HCT116 (cell line): ENCODE measurements at regions not wholly inside any gene's neighbourhood (a gene's known extent, or its start where the extent isn't known, plus 50 kb on each side); places are given as distances from the start of the nearest gene placed in this dataset.

Source experiments
- ATAC-seq: fragments of 200-7000 bp; cut with Tn5 transposase; 2 replicates; pipeline ENCODE4 v1.9.1; 2020; ENCODE audit warnings: mild to moderate bottlenecking, moderate library complexity
- BruUV-seq: library from RNA; stranded (reverse); fragments of 400-500 nt; replicated peaks from 2 replicates; lab custom pipeline; 2021; lab: Mats Ljungman, UMichigan
- CTCF ChIA-PET: fragments of 300-600 bp; sonication (Branson Sonifier 250); formaldehyde crosslinking; loops from one replicate; lab custom pipeline; 2021; ENCODE audit warnings: antibody characterized with exemption; lab: Charles Lee
- POLR2A ChIA-PET: fragments of 300-600, 350-600 bp; sonication (Branson Sonifier 250); formaldehyde crosslinking; loops from one replicate; lab custom pipeline; 2021; ENCODE audit warnings: antibody characterized with exemption; lab: Charles Lee
- RAD21 ChIA-PET, 2 experiments: fragments of 300-600 bp; sonication (Branson Sonifier 250); formaldehyde crosslinking; loops; one replicate each; lab custom pipeline; 2023; ENCODE audit warnings: low total read pairs in 2 of 2; ENCODE audit not compliant: uncharacterized antibody in 2 of 2, unreplicated experiment in 2 of 2, low non-redundant PET in 1 of 2; lab: Charles Lee
- DNase-seq: peaks from one replicate; pipeline ENCODE4 v3.0.0-alpha.2; 2010; ENCODE audit warnings: low read depth, low spot score
- H2AFZ ChIP-seq: fragments of 200-600 bp; shearing (Covaris generic), sonication (generic); 2 replicates; pipeline ENCODE4 v1.6.1; 2017; ENCODE audit warnings: low read depth, mixed run types, mixed read lengths, antibody characterized with exemption, low read length; ENCODE audit not compliant: poor library complexity, severe bottlenecking
- H3K27ac ChIP-seq: 2 replicates; pipeline ENCODE4 v1.5.1; 2012; ENCODE audit warnings: low read depth, low read length
- H3K27me3 ChIP-seq: fragments of 200-600 bp; sonication (generic); 2 replicates; pipeline ENCODE4 v1.6.1; 2016; ENCODE audit warnings: mixed run types, low read length, mixed read lengths; ENCODE audit not compliant: insufficient read depth
- H3K36me3 ChIP-seq, 2 experiments: fragments of 200-500 bp in 1 of 2; fragments of 200-600 bp in 1 of 2; sonication (Bioruptor generic) in 1 of 2; sonication (generic) in 1 of 2; 2 replicates each; pipeline versions ENCODE4 v1.5.1 to v1.6.1; 2014 to 2016; ENCODE audit warnings: low read length in 2 of 2, inconsistent platforms in 1 of 2, mixed read lengths in 1 of 2, mixed run types in 1 of 2; ENCODE audit not compliant: insufficient read depth in 2 of 2, control insufficient read depth in 1 of 2
- H3K4me1 ChIP-seq, 2 experiments: fragments of 200-600 bp in 1 of 2; sonication (generic) in 1 of 2; 2 replicates each; pipeline versions ENCODE4 v1.5.1 to v1.6.1; 2012 to 2017; ENCODE audit warnings: low read length in 2 of 2, inconsistent platforms in 1 of 2, mild to moderate bottlenecking in 1 of 2, mixed read lengths in 1 of 2, mixed run types in 1 of 2, moderate library complexity in 1 of 2; ENCODE audit not compliant: insufficient read depth in 2 of 2, control insufficient read depth in 1 of 2
- H3K4me2 ChIP-seq: fragments of 200-600 bp; sonication (generic); 2 replicates; pipeline ENCODE4 v1.6.1; 2017; ENCODE audit warnings: mixed run types, low read length, mixed read lengths
- H3K4me3 ChIP-seq, 2 experiments: fragments of 200-600 bp in 1 of 2; sonication (generic) in 1 of 2; replicated peaks in 1 of 2; 2 replicates each; pipeline ENCODE4 v1.5.1; 2011 to 2016; ENCODE audit warnings: low read length in 2 of 2, control low read depth in 1 of 2, low read depth in 1 of 2, mild to moderate bottlenecking in 1 of 2, mixed read lengths in 1 of 2, mixed run types in 1 of 2
- H3K79me2 ChIP-seq: fragments of 200-600 bp; sonication (generic); 2 replicates; pipeline ENCODE4 v1.6.1; 2017; ENCODE audit warnings: mild to moderate bottlenecking, mixed run types, low read length, moderate library complexity, mixed read lengths; ENCODE audit not compliant: insufficient read depth
- H3K9ac ChIP-seq: fragments of 200-600 bp; sonication (generic); 2 replicates; pipeline ENCODE4 v1.6.1; 2016; ENCODE audit warnings: low read length, mixed read lengths
- H3K9me2 ChIP-seq: fragments of 200-600 bp; sonication (generic), shearing (Covaris generic); 2 replicates; pipeline ENCODE4 v1.6.1; 2017; ENCODE audit warnings: mixed run types, mild to moderate bottlenecking, moderate library complexity; ENCODE audit not compliant: insufficient read depth
- H3K9me3 ChIP-seq, 2 experiments: fragments of 200-500 bp in 1 of 2; fragments of 200-600 bp in 1 of 2; sonication (Bioruptor generic) in 1 of 2; sonication (generic) in 1 of 2; 2 replicates each; pipeline ENCODE4 v1.6.1; 2014 to 2017; ENCODE audit warnings: low read length in 2 of 2, mixed read lengths in 2 of 2, inconsistent platforms in 1 of 2, low read depth in 1 of 2, mild to moderate bottlenecking in 1 of 2, mixed run types in 1 of 2, moderate library complexity in 1 of 2; ENCODE audit not compliant: control insufficient read depth in 1 of 2, insufficient read depth in 1 of 2
- H4K20me1 ChIP-seq: fragments of 200-600 bp; sonication (generic), shearing (Covaris generic); 2 replicates; pipeline ENCODE4 v1.6.1; 2017; ENCODE audit warnings: mixed run types, mild to moderate bottlenecking, moderate library complexity; ENCODE audit not compliant: insufficient read depth
- CBX3 ChIP-seq: IDR thresholded peaks from 2 replicates; pipeline ENCODE4 v1.6.1; 2012; ENCODE audit warnings: low read depth
- EGR1 ChIP-seq: IDR thresholded peaks from 2 replicates; pipeline ENCODE4 v1.6.1; 2012; ENCODE audit warnings: low read depth
- FOSL1 ChIP-seq: IDR thresholded peaks from 2 replicates; pipeline ENCODE4 v1.6.1; 2012; ENCODE audit warnings: low read depth
- RAD21 ChIP-seq: IDR thresholded peaks from 2 replicates; pipeline ENCODE4 v1.6.1; 2012; ENCODE audit warnings: low read depth, mild to moderate bottlenecking
- SIN3A ChIP-seq: IDR thresholded peaks from 2 replicates; pipeline ENCODE4 v1.6.1; 2012; ENCODE audit warnings: low read depth
- SP1 ChIP-seq: IDR thresholded peaks from 2 replicates; pipeline ENCODE4 v1.6.1; 2012; ENCODE audit warnings: low read depth
- SRF ChIP-seq: IDR thresholded peaks from 2 replicates; pipeline ENCODE4 v1.6.1; 2012; ENCODE audit warnings: low read depth
- YY1 ChIP-seq: IDR thresholded peaks from 2 replicates; pipeline ENCODE4 v1.6.1; 2011; ENCODE audit warnings: low read length, low read depth, moderate library complexity, mild to moderate bottlenecking; ENCODE audit not compliant: insufficient replicate concordance; ENCODE audit errors: extremely low read depth
- ZFX ChIP-seq: fragments of 450-650 bp; IDR thresholded peaks from 2 replicates; pipeline ENCODE4 v1.6.1; 2017
- ZNF274 ChIP-seq: fragments of 200-500 bp; sonication (Bioruptor generic); IDR thresholded peaks from 2 replicates; pipeline ENCODE4 v1.6.1; 2014; ENCODE audit warnings: mild to moderate bottlenecking, low read depth, low read length, inconsistent platforms
- intact Hi-C: fragments of 100-400 bp; cut with micrococcal nuclease; formaldehyde crosslinking; loops from 2 replicates; pipeline ENCODE4 v1.10.0; 2022
- TF ChIP-seq, protein P1 (sequence below): IDR thresholded peaks from 2 replicates; pipeline ENCODE4 v1.6.1; 2012; ENCODE audit warnings: low read depth

GRCh38 chr5:89268460-89268859, 385.5 kb upstream of the MEF2C start:
- Histone ChIP-seq H3K36me3 (no peaks in the 10 kb centered on the region), H3K9me3 (no peaks in the 10 kb centered on the region), H3K4me1 (no peaks in the 10 kb centered on the region), H2AFZ (no peak overlapping the region), H3K27me3 (no peaks in the 10 kb centered on the region), H3K9me2 (no peaks in the 10 kb centered on the region), H3K4me2 (no peak overlapping the region), H3K27ac (no peak overlapping the region), H3K79me2 (no peaks in the 10 kb centered on the region), H3K4me3 (no peak overlapping the region), H3K9ac (no peak overlapping the region), H4K20me1 (no peaks in the 10 kb centered on the region)
- intact Hi-C loops = loop anchor here (5.0 kb wide), 1 partner anchor 1746 kb away; no protein-coding TSS in a partner anchor
- no peak for TF ChIP-seq SIN3A
- TF ChIP-seq, protein P1, sequence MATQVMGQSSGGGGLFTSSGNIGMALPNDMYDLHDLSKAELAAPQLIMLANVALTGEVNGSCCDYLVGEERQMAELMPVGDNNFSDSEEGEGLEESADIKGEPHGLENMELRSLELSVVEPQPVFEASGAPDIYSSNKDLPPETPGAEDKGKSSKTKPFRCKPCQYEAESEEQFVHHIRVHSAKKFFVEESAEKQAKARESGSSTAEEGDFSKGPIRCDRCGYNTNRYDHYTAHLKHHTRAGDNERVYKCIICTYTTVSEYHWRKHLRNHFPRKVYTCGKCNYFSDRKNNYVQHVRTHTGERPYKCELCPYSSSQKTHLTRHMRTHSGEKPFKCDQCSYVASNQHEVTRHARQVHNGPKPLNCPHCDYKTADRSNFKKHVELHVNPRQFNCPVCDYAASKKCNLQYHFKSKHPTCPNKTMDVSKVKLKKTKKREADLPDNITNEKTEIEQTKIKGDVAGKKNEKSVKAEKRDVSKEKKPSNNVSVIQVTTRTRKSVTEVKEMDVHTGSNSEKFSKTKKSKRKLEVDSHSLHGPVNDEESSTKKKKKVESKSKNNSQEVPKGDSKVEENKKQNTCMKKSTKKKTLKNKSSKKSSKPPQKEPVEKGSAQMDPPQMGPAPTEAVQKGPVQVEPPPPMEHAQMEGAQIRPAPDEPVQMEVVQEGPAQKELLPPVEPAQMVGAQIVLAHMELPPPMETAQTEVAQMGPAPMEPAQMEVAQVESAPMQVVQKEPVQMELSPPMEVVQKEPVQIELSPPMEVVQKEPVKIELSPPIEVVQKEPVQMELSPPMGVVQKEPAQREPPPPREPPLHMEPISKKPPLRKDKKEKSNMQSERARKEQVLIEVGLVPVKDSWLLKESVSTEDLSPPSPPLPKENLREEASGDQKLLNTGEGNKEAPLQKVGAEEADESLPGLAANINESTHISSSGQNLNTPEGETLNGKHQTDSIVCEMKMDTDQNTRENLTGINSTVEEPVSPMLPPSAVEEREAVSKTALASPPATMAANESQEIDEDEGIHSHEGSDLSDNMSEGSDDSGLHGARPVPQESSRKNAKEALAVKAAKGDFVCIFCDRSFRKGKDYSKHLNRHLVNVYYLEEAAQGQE = no peak
- TF ChIP-seq FOSL1 = no peak
- no peak for TF ChIP-seq ZFX
- no peak for TF ChIP-seq YY1
- no peak for TF ChIP-seq SP1
- TF ChIP-seq ZNF274 = no peak
- TF ChIP-seq RAD21 = no peak
- TF ChIP-seq CBX3 = no peak
- TF ChIP-seq EGR1 = no peak
- TF ChIP-seq SRF = no peak
- ATAC-seq = no peak
- RAD21 ChIA-PET = no interaction called here
- POLR2A ChIA-PET = no interaction called here
- no TSS peak for BruUV-seq
- CTCF ChIA-PET = no interaction called here
- no peak for DNase-seq
